ENCODE measurements at regions not wholly inside any gene's neighbourhood (a gene's known extent, or its start where the extent isn't known, plus 50 kb on each side); places are given as distances from the start of the nearest gene placed in this dataset.

DNA sequence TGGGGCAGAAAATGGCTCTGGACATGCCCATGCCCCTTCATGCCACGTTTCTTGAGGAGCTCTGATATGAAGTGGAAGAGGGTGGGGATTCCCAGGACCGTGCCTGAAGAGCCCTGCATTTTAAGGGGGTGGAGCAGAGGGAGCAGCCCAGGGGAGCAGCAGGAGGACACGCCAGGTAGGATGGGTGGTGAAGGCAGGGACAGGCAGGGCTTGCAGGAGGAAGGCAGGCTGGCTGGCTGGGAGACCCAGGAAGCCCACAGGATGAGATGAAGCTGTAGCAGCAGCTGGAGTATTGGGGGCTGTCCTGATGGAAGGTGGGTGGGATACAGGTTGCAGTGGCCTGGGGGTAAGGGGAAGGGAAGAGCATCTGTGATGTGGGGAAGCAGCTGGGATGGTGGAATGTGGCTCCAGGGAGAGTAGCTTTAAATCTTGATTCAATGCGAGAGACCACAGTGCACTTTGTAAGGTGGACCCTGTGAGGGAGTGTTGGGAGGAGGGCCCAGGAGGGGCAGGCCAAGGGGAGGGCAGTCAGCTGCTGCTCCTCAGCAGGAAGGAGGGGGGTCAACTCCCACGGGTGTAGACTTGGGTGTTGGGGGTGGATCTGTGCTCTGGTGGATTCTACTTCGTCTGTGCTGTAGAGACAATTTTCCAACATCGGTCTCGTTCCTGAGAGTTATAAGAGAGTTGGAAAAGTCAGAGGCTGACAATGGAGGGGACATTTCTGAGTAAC is 242.6 kb upstream of the IRX4 start:
- TF ChIP-seq, protein P1, sequence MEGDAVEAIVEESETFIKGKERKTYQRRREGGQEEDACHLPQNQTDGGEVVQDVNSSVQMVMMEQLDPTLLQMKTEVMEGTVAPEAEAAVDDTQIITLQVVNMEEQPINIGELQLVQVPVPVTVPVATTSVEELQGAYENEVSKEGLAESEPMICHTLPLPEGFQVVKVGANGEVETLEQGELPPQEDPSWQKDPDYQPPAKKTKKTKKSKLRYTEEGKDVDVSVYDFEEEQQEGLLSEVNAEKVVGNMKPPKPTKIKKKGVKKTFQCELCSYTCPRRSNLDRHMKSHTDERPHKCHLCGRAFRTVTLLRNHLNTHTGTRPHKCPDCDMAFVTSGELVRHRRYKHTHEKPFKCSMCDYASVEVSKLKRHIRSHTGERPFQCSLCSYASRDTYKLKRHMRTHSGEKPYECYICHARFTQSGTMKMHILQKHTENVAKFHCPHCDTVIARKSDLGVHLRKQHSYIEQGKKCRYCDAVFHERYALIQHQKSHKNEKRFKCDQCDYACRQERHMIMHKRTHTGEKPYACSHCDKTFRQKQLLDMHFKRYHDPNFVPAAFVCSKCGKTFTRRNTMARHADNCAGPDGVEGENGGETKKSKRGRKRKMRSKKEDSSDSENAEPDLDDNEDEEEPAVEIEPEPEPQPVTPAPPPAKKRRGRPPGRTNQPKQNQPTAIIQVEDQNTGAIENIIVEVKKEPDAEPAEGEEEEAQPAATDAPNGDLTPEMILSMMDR (IDR thresholded peaks at IDR 0.05; ENCODE audit: partially characterized antibody, unreplicated experiment), result no peak
- Mint-ChIP-seq H3K4me3 (ENCODE audit: unreplicated experiment) (no peak overlapping the region), H3K9me3 (ENCODE audit: unreplicated experiment) (peaks cover 6% of the 10 kb centered on the region), H3K36me3 (ENCODE audit: unreplicated experiment) (peaks cover 4% of the 10 kb centered on the region), H3K27ac (ENCODE audit: unreplicated experiment) (no peak overlapping the region), H3K4me1 (ENCODE audit: low read depth, unreplicated experiment) (peaks cover 7% of the 10 kb centered on the region), H3K27me3 (ENCODE audit: unreplicated experiment) (peaks cover 5% of the 10 kb centered on the region)
- DNase-seq, result no peak

DNA sequence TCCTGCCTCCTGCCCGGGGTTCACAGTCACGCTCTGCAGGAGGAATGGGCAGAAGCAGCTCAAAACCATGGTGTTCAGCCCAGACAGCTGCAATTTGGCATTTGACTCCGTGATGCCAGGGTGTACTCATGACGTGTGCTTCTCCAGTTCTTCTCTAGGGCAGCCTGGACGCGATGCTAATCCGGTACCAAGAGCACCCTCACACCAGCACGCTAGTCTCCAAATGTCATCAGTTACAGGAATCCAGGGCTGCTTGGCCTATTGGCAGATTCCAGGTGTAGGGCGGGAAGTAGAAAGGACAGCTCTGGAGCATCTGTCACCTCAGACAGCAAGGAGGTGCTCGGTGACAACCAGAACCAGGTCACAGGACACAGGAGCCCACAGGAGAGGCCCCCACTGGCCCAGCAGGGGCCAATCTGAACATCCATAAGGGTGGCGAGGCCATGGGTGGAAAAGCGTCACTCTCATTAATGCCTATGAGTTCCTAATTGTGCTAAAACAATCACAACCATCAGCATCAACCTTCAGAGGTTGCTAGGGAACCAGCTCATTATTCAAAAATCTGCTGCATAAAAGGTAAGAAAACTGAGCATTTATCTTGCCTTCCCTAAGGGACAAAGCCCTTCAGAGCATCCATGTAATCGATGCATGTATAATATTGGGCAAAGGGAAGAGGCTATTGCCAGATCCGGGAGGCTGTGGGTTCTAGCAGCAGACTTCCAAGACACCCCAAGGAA is 241.9 kb upstream of the IRX4 start:
- H3K4me1 Mint-ChIP-seq (ENCODE audit: low read depth, unreplicated experiment), result peaks cover 7% of the 10 kb centered on the region
- H3K9me3 Mint-ChIP-seq (ENCODE audit: unreplicated experiment), result peaks cover 6% of the 10 kb centered on the region
- DNase-seq, result no peak
- H3K36me3 Mint-ChIP-seq (ENCODE audit: unreplicated experiment), result peaks cover 4% of the 10 kb centered on the region
- TF ChIP-seq, protein P1 (IDR thresholded peaks at IDR 0.05; ENCODE audit: partially characterized antibody, unreplicated experiment), result no peak
- no peak overlapping the region for H3K4me3 Mint-ChIP-seq (ENCODE audit: unreplicated experiment)
- peaks cover 5% of the 10 kb centered on the region for H3K27me3 Mint-ChIP-seq (ENCODE audit: unreplicated experiment)
- no peak overlapping the region for H3K27ac Mint-ChIP-seq (ENCODE audit: unreplicated experiment)

DNA sequence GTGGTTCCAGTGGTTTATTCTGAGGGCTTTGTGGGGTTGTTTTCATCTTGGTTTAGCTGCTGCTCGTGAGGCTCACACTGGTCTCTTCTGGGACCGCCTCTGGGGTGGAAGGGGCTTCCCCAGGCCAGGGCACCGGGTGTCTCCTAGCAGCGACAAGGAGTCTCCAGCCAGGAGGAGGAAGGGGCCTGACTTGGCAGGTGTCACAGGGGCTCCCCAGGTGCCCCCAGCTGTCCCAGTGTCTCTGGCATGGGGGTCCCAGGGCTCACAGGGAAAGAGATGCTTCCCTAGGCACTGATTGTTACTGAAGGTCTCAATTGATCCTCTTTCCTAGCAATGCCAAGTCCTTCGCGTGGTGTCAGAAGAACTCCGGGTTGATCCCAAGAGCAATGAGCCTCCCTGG is 241.1 kb upstream of the IRX4 start:
- Mint-ChIP-seq H3K4me3 (ENCODE audit: unreplicated experiment) (no peak overlapping the region), H3K27ac (ENCODE audit: unreplicated experiment) (no peak overlapping the region), H3K27me3 (ENCODE audit: unreplicated experiment) (peaks cover 5% of the 10 kb centered on the region), H3K4me1 (ENCODE audit: low read depth, unreplicated experiment) (peaks cover 4% of the 10 kb centered on the region), H3K36me3 (ENCODE audit: unreplicated experiment) (peaks cover 4% of the 10 kb centered on the region), H3K9me3 (ENCODE audit: unreplicated experiment) (peaks cover 6% of the 10 kb centered on the region)
- TF ChIP-seq, protein P1 (IDR thresholded peaks at IDR 0.05; ENCODE audit: partially characterized antibody, unreplicated experiment), result no peak
- DNase-seq, result no peak

DNA sequence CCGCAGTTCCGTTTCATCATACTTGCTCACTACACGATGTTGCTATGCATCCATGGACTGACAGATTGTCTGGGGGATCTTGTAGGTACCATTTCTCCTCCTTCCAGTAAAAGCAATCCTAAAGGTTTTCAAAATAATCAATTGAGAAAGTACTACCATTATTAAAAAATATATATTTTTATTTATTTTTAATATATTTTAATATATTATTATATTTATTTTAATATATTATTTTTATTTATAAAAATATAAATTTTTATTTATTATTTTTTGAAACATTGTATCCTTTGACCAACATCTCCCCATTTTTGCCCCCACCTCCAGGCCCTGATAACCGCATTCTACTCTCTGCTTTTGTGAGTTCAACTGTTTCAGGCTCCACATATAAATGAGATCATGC is 237.6 kb upstream of the IRX4 start:
- Mint-ChIP-seq H3K4me1 (ENCODE audit: low read depth, unreplicated experiment) (peaks cover 1% of the 10 kb centered on the region), H3K27ac (ENCODE audit: unreplicated experiment) (no peak overlapping the region), H3K36me3 (ENCODE audit: unreplicated experiment) (peaks cover 3% of the 10 kb centered on the region), H3K4me3 (ENCODE audit: unreplicated experiment) (no peak overlapping the region), H3K9me3 (ENCODE audit: unreplicated experiment) (peaks cover 5% of the 10 kb centered on the region), H3K27me3 (ENCODE audit: unreplicated experiment) (peaks cover 3% of the 10 kb centered on the region)
- no peak for DNase-seq
- TF ChIP-seq, protein P1 (IDR thresholded peaks at IDR 0.05; ENCODE audit: partially characterized antibody, unreplicated experiment), result no peak

DNA sequence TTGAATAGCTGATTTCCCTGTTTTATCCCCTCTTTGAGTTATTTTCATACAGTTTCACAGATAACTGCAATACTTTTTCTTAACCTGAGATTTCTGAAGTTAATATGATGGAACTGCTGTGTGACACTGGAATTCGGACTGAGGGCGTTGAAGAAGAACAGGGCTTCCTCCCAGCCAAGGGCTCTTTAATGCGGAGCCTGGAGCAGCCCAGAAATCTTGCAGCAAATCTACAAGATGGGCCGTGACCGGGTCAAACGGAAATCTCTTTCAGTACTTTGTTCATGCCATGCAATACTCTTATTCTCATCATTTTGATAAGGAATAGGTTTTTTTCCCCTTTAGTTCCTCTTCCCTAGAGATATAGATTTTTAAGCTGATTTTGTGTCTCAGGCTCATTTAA is 236.8 kb upstream of the IRX4 start:
- H3K9me3 Mint-ChIP-seq (ENCODE audit: unreplicated experiment), result peaks cover 8% of the 10 kb centered on the region
- DNase-seq, result no peak
- H3K27ac Mint-ChIP-seq (ENCODE audit: unreplicated experiment), result no peak overlapping the region
- H3K36me3 Mint-ChIP-seq (ENCODE audit: unreplicated experiment), result peaks cover 5% of the 10 kb centered on the region
- peaks cover 1% of the 10 kb centered on the region for H3K4me1 Mint-ChIP-seq (ENCODE audit: low read depth, unreplicated experiment)
- TF ChIP-seq, protein P1 (IDR thresholded peaks at IDR 0.05; ENCODE audit: partially characterized antibody, unreplicated experiment), result no peak
- peaks cover 3% of the 10 kb centered on the region for H3K27me3 Mint-ChIP-seq (ENCODE audit: unreplicated experiment)
- H3K4me3 Mint-ChIP-seq (ENCODE audit: unreplicated experiment), result no peak overlapping the region

Measured in glutamatergic neuron (in vitro differentiated cells).